ENCODE measurements at regions not wholly inside any gene's neighbourhood (a gene's known extent, or its start where the extent isn't known, plus 50 kb on each side); places are given as distances from the start of the nearest gene placed in this dataset.
"Not testable (repeated sequence)": the region's sequence is repeated elsewhere in the genome, so short reads cannot be mapped to it uniquely, and the experiment has no call there.

- no peaks in the 10 kb centered on the region for H3K4me1 ChIP-seq (ENCODE audit: control insufficient read depth in 2 of 2, insufficient read depth in 2 of 2, low read length in 2 of 2)
- Mint-ChIP-seq H3K27me3 (peaks cover 0 to 16% (median 0%) of the 10 kb centered on the region in 5 donors), H3K4me1 (no peaks in the 10 kb centered on the region), H3K36me3 (no peaks in the 10 kb centered on the region), H3K9me3 (peaks cover 0 to 5% (median 0%) of the 10 kb centered on the region in 11 donors), H3K27ac (no peak overlapping the region), H3K4me3 (no peak overlapping the region)
- H3K4me3 ChIP-seq (ENCODE audit: low read length) = no peak overlapping the region
- H3K36me3 ChIP-seq (ENCODE audit: control insufficient read depth in 2 of 3, insufficient read depth in 3 of 3, low read length in 3 of 3) = no peaks in the 10 kb centered on the region
- intact Hi-C loops (cut with micrococcal nuclease) = no loop called here
- no peak overlapping the region for H3K27ac ChIP-seq (ENCODE audit: low read depth, low read length)
- no peak for ATAC-seq
- CTCF ChIA-PET = no interaction called here
- no peaks in the 10 kb centered on the region for H3K9me3 ChIP-seq (ENCODE audit: control insufficient read depth in 2 of 3, low read length in 3 of 3)
- POLR2A ChIA-PET = no interaction called here
- no peak for DNase-seq
- no peaks in the 10 kb centered on the region for H3K27me3 ChIP-seq (ENCODE audit: control insufficient read depth in 2 of 2, insufficient read depth in 2 of 2, low read length in 2 of 2)
Measured at GRCh38 chr4:12612876-12613275, 871.3 kb downstream of the RAB28 start.

- H3K9me3 Mint-ChIP-seq; H3K4me1 Mint-ChIP-seq; H3K4me3 Mint-ChIP-seq; ATAC-seq; DNase-seq; H3K4me3 ChIP-seq (ENCODE audit: low read length); H3K27me3 ChIP-seq (ENCODE audit: control insufficient read depth in 2 of 2, insufficient read depth in 2 of 2, low read length in 2 of 2); H3K27me3 Mint-ChIP-seq; H3K9me3 ChIP-seq (ENCODE audit: control insufficient read depth in 2 of 3, low read length in 3 of 3); H3K36me3 ChIP-seq (ENCODE audit: control insufficient read depth in 2 of 3, insufficient read depth in 3 of 3, low read length in 3 of 3); H3K36me3 Mint-ChIP-seq; H3K27ac Mint-ChIP-seq; H3K27ac ChIP-seq (ENCODE audit: low read depth, low read length); POLR2A ChIA-PET; H3K4me1 ChIP-seq (ENCODE audit: control insufficient read depth in 2 of 2, insufficient read depth in 2 of 2, low read length in 2 of 2); intact Hi-C loops (cut with micrococcal nuclease): not testable (repeated sequence)
- CTCF ChIA-PET = interaction anchor here (1.0 kb wide), 1 partner anchor 8 kb away, joined by 3 read pairs; no protein-coding TSS in a partner anchor
Measured at GRCh38 chr4:12609212-12609875, 874.8 kb downstream of the RAB28 start.

GRCh38 chr4:12595986-12596385, 888.2 kb downstream of the RAB28 start:
- ATAC-seq = no peak
- CTCF ChIA-PET = no interaction called here
- Mint-ChIP-seq H3K4me3 (no peak overlapping the region), H3K27ac (peak overlapping the region in 1 of 9 donors; percentile 20), H3K36me3 (no peaks in the 10 kb centered on the region), H3K4me1 (no peaks in the 10 kb centered on the region), H3K9me3 (peaks cover 0 to 18% (median 12%) of the 10 kb centered on the region in 11 donors), H3K27me3 (no peaks in the 10 kb centered on the region)
- Histone ChIP-seq H3K4me3 (ENCODE audit: low read length) (no peak overlapping the region), H3K27ac (ENCODE audit: low read depth, low read length) (no peak overlapping the region), H3K27me3 (ENCODE audit: control insufficient read depth in 2 of 2, insufficient read depth in 2 of 2, low read length in 2 of 2) (no peaks in the 10 kb centered on the region), H3K36me3 (ENCODE audit: control insufficient read depth in 2 of 3, insufficient read depth in 3 of 3, low read length in 3 of 3) (no peaks in the 10 kb centered on the region), H3K9me3 (ENCODE audit: control insufficient read depth in 2 of 3, low read length in 3 of 3) (peaks cover 0 to 6% (median 0%) of the 10 kb centered on the region in 3 experiments), H3K4me1 (ENCODE audit: control insufficient read depth in 2 of 2, insufficient read depth in 2 of 2, low read length in 2 of 2) (no peaks in the 10 kb centered on the region)
- intact Hi-C loops (cut with micrococcal nuclease) = no loop called here
- POLR2A ChIA-PET = no interaction called here
- no peak for DNase-seq

- intact Hi-C loops (cut with micrococcal nuclease) = no loop called here
- no peaks in the 10 kb centered on the region for H3K36me3 Mint-ChIP-seq
- H3K4me1 Mint-ChIP-seq = no peaks in the 10 kb centered on the region
- Histone ChIP-seq H3K27me3 (ENCODE audit: control insufficient read depth in 2 of 2, insufficient read depth in 2 of 2, low read length in 2 of 2) (no peaks in the 10 kb centered on the region), H3K4me3 (ENCODE audit: low read length) (no peak overlapping the region), H3K4me1 (ENCODE audit: control insufficient read depth in 2 of 2, insufficient read depth in 2 of 2, low read length in 2 of 2) (no peaks in the 10 kb centered on the region), H3K27ac (ENCODE audit: low read depth, low read length) (no peak overlapping the region), H3K36me3 (ENCODE audit: control insufficient read depth in 2 of 3, insufficient read depth in 3 of 3, low read length in 3 of 3) (no peaks in the 10 kb centered on the region), H3K9me3 (ENCODE audit: control insufficient read depth in 2 of 3, low read length in 3 of 3) (peaks cover 0 to 6% (median 0%) of the 10 kb centered on the region in 3 experiments)
- no peak for ATAC-seq
- ChIA-PET POLR2A (no interaction called here), CTCF (no interaction called here)
- no peaks in the 10 kb centered on the region for H3K27me3 Mint-ChIP-seq
- DNase-seq = no peak
- no peak overlapping the region for H3K27ac Mint-ChIP-seq
- peaks cover 0 to 18% (median 12%) of the 10 kb centered on the region in 11 donors for H3K9me3 Mint-ChIP-seq
- no peak overlapping the region for H3K4me3 Mint-ChIP-seq
Measured at GRCh38 chr4:12595489-12595888, 888.7 kb downstream of the RAB28 start.

GRCh38 chr4:12588582-12588981, 895.6 kb downstream of the RAB28 start:
- no peak for ATAC-seq
- Mint-ChIP-seq H3K36me3 (no peaks in the 10 kb centered on the region), H3K4me3 (no peak overlapping the region), H3K9me3 (peaks cover 0 to 5% (median 0%) of the 10 kb centered on the region in 11 donors), H3K27ac (no peak overlapping the region), H3K4me1 (no peaks in the 10 kb centered on the region), H3K27me3 (peaks cover 0 to 5% (median 3%) of the 10 kb centered on the region in 5 donors)
- intact Hi-C loops (cut with micrococcal nuclease) = no loop called here
- CTCF ChIA-PET = no interaction called here
- H3K4me3 ChIP-seq (ENCODE audit: low read length) = no peak overlapping the region
- H3K4me1 ChIP-seq (ENCODE audit: control insufficient read depth in 2 of 2, insufficient read depth in 2 of 2, low read length in 2 of 2) = no peaks in the 10 kb centered on the region
- no peak overlapping the region for H3K27ac ChIP-seq (ENCODE audit: low read depth, low read length)
- no peaks in the 10 kb centered on the region for H3K36me3 ChIP-seq (ENCODE audit: control insufficient read depth in 2 of 3, insufficient read depth in 3 of 3, low read length in 3 of 3)
- no peaks in the 10 kb centered on the region for H3K9me3 ChIP-seq (ENCODE audit: control insufficient read depth in 2 of 3, low read length in 3 of 3)
- POLR2A ChIA-PET = no interaction called here
- no peaks in the 10 kb centered on the region for H3K27me3 ChIP-seq (ENCODE audit: control insufficient read depth in 2 of 2, insufficient read depth in 2 of 2, low read length in 2 of 2)
- no peak for DNase-seq

- Histone ChIP-seq H3K36me3 (ENCODE audit: control insufficient read depth in 2 of 3, insufficient read depth in 3 of 3, low read length in 3 of 3) (no peaks in the 10 kb centered on the region), H3K27me3 (ENCODE audit: control insufficient read depth in 2 of 2, insufficient read depth in 2 of 2, low read length in 2 of 2) (no peaks in the 10 kb centered on the region), H3K4me1 (ENCODE audit: control insufficient read depth in 2 of 2, insufficient read depth in 2 of 2, low read length in 2 of 2) (no peaks in the 10 kb centered on the region), H3K9me3 (ENCODE audit: control insufficient read depth in 2 of 3, low read length in 3 of 3) (no peaks in the 10 kb centered on the region), H3K27ac (ENCODE audit: low read depth, low read length) (no peak overlapping the region), H3K4me3 (ENCODE audit: low read length) (no peak overlapping the region)
- Mint-ChIP-seq H3K9me3 (peaks cover 0 to 5% (median 0%) of the 10 kb centered on the region in 11 donors), H3K4me1 (no peaks in the 10 kb centered on the region), H3K27me3 (peaks cover 0 to 15% (median 3%) of the 10 kb centered on the region in 5 donors), H3K27ac (no peak overlapping the region), H3K4me3 (no peak overlapping the region), H3K36me3 (no peaks in the 10 kb centered on the region)
- DNase-seq (no peak), ATAC-seq (no peak)
- POLR2A ChIA-PET = no interaction called here
- intact Hi-C loops (cut with micrococcal nuclease) = no loop called here
- CTCF ChIA-PET = no interaction called here
Measured at GRCh38 chr4:12586242-12587006, 897.7 kb downstream of the RAB28 start.

Data from naive thymus-derived CD4-positive, alpha-beta T cell (primary cell).